GM19452 (cell line): ENCODE measurements at regions not wholly inside any gene's neighbourhood (a gene's known extent, or its start where the extent isn't known, plus 50 kb on each side); places are given as distances from the start of the nearest gene placed in this dataset.

Experiments used
- ATAC-seq: cut with Tn5 transposase; IDR thresholded peaks from one replicate; pipeline ENCODE4 v1.9.1; 2021; ENCODE audit not compliant: unreplicated experiment

GRCh38 chr6:113120582-113121285, 736.4 kb upstream of the MARCKS start:
- no peak for ATAC-seq

- no peak for ATAC-seq
Observed at GRCh38 chr6:113121571-113121970, 735.6 kb upstream of the MARCKS start.

- ATAC-seq, result no peak
Observed at GRCh38 chr6:113122060-113122459, 735.1 kb upstream of the MARCKS start.

- ATAC-seq, result no peak
Observed at GRCh38 chr6:113125626-113126025, 731.5 kb upstream of the MARCKS start.

GRCh38 chr6:113127786-113128419, 729.2 kb upstream of the MARCKS start:
- ATAC-seq, result no peak

- no peak for ATAC-seq
Observed at GRCh38 chr6:113128661-113129060, 728.5 kb upstream of the MARCKS start.

- no peak for ATAC-seq
Observed at GRCh38 chr6:113129991-113130390, 727.2 kb upstream of the MARCKS start.

GRCh38 chr6:113137426-113137825, 719.7 kb upstream of the MARCKS start:
- no peak for ATAC-seq

- ATAC-seq, result no peak
Observed at GRCh38 chr6:113140721-113141120, 716.4 kb upstream of the MARCKS start.

GRCh38 chr6:113141901-113142300, 715.2 kb upstream of the MARCKS start:
- ATAC-seq, result no peak

GRCh38 chr6:113142671-113143174, 714.4 kb upstream of the MARCKS start:
- ATAC-seq, result no peak

- ATAC-seq, result no peak
Observed at GRCh38 chr6:113143206-113143605, 713.9 kb upstream of the MARCKS start.

GRCh38 chr6:113144117-113144516, 713.0 kb upstream of the MARCKS start:
- ATAC-seq, result no peak

- no peak for ATAC-seq
Observed at GRCh38 chr6:113146878-113147277, 710.3 kb upstream of the MARCKS start.

GRCh38 chr6:113147544-113147943, 709.6 kb upstream of the MARCKS start:
- no peak for ATAC-seq

- no peak for ATAC-seq
Observed at GRCh38 chr6:113148566-113148965, 708.6 kb upstream of the MARCKS start.

- no peak for ATAC-seq
Observed at GRCh38 chr6:113149511-113149910, 707.6 kb upstream of the MARCKS start.

- no peak for ATAC-seq
Observed at GRCh38 chr6:113160306-113161017, 696.7 kb upstream of the MARCKS start.

GRCh38 chr6:113161018-113161315, 696.2 kb upstream of the MARCKS start:
- no peak for ATAC-seq

GRCh38 chr6:113162739-113163138, 694.4 kb upstream of the MARCKS start:
- ATAC-seq, result no peak

- ATAC-seq, result no peak
Observed at GRCh38 chr6:113168057-113168456, 689.1 kb upstream of the MARCKS start.

- ATAC-seq, result no peak
Observed at GRCh38 chr6:113169484-113169883, 687.7 kb upstream of the MARCKS start.
